Left colon (tissue), 2 donors: ENCODE measurements at regions not wholly inside any gene's neighbourhood (a gene's known extent, or its start where the extent isn't known, plus 50 kb on each side); places are given as distances from the start of the nearest gene placed in this dataset.

Source experiments
- ATAC-seq: fragments of 200-7000 bp; cut with Tn5 transposase; one replicate; pipeline ENCODE4 v1.9.1; 2020; ENCODE audit warnings: mild to moderate bottlenecking, moderate library complexity
- DNase-seq, 2 donors: peaks; one replicate each; pipeline ENCODE4 v3.0.0-alpha.2; 2020
- intact Hi-C, 2 donors: fragments of 100-400 bp; cut with DNase I in 1 of 2; cut with micrococcal nuclease in 1 of 2; formaldehyde crosslinking; loops; one replicate each; pipeline versions ENCODE4 v1.11.2 to v1.14.0; 2022; cut with DNase I, micrococcal nuclease
- donor health status: DM: no; HTN: no; CAD: no.
- donor health status: DM: yes; HTN: yes; CAD: no.

- no peak for DNase-seq
- intact Hi-C loops: no loop called here
- ATAC-seq: no peak
These were observed 123.7 kb downstream of the QPCT start for GRCh38 chr2:37468170-37468569.

- ATAC-seq (no peak), DNase-seq (no peak)
- intact Hi-C loops: no loop called here
These were observed 124.7 kb downstream of the QPCT start for GRCh38 chr2:37469126-37469525.

- intact Hi-C loops: no loop called here
- no peak for DNase-seq
- no peak for ATAC-seq
These were observed 126.7 kb downstream of the QPCT start for GRCh38 chr2:37471104-37471503.

GRCh38 chr2:37471994-37472393, 127.6 kb downstream of the QPCT start:
- no peak for DNase-seq
- ATAC-seq: no peak
- intact Hi-C loops: no loop called here

- DNase-seq (no peak), ATAC-seq (no peak)
- intact Hi-C loops: no loop called here
These were observed 128.5 kb downstream of the QPCT start for GRCh38 chr2:37472959-37473358.

- ATAC-seq (no peak), DNase-seq (no peak)
- intact Hi-C loops: no loop called here
These were observed 132.0 kb downstream of the QPCT start for GRCh38 chr2:37476411-37476810.

GRCh38 chr2:37477921-37478320, 133.5 kb downstream of the QPCT start:
- intact Hi-C loops: no loop called here
- no peak for ATAC-seq

GRCh38 chr2:37481244-37481643, 136.8 kb downstream of the QPCT start:
- DNase-seq: no peak
- intact Hi-C loops: no loop called here
- no peak for ATAC-seq

More at GRCh38 chr2:37477921-37478320, 133.5 kb downstream of the QPCT start:
- DNase-seq: no peak

GRCh38 chr2:37489041-37489456, 144.6 kb downstream of the QPCT start:
- DNase-seq: no peak
- intact Hi-C loops: no loop called here
- ATAC-seq: no peak

- no peak for ATAC-seq
- intact Hi-C loops: no loop called here
- DNase-seq: no peak
These were observed 145.1 kb downstream of the QPCT start for GRCh38 chr2:37489536-37489935.

- intact Hi-C loops: no loop called here
- DNase-seq (no peak), ATAC-seq (no peak)
These were observed 149.0 kb downstream of the QPCT start for GRCh38 chr2:37493425-37493824.

- intact Hi-C loops: no loop called here
- ATAC-seq: no peak
These were observed 154.7 kb downstream of the QPCT start for GRCh38 chr2:37499113-37499512.

GRCh38 chr2:37500031-37500430, 155.6 kb downstream of the QPCT start:
- no peak for DNase-seq
- ATAC-seq: no peak
- intact Hi-C loops: no loop called here

More at GRCh38 chr2:37499113-37499512, 154.7 kb downstream of the QPCT start:
- DNase-seq: no peak

GRCh38 chr2:37501113-37501512, 156.7 kb downstream of the QPCT start:
- ATAC-seq (no peak), DNase-seq (no peak)
- intact Hi-C loops: no loop called here

- intact Hi-C loops: no loop called here
- ATAC-seq: no peak
- no peak for DNase-seq
These were observed 162.1 kb downstream of the QPCT start for GRCh38 chr2:37506407-37507050.

GRCh38 chr2:37507051-37507410, 162.6 kb downstream of the QPCT start:
- no peak for ATAC-seq
- no peak for DNase-seq
- intact Hi-C loops: no loop called here

GRCh38 chr2:37507703-37508102, 163.3 kb downstream of the QPCT start:
- intact Hi-C loops: no loop called here
- no peak for DNase-seq
- ATAC-seq: no peak

GRCh38 chr2:37512971-37513370, 158.5 kb downstream of the CDC42EP3 start:
- ATAC-seq (no peak), DNase-seq (no peak)
- intact Hi-C loops: no loop called here

GRCh38 chr2:37523814-37524362, 147.6 kb downstream of the CDC42EP3 start:
- ATAC-seq (no peak), DNase-seq (peak in 1 of 2 donors; percentile 46)
- intact Hi-C loops: no loop called here

- ATAC-seq (no peak), DNase-seq (no peak)
- intact Hi-C loops: no loop called here
These were observed 145.1 kb downstream of the CDC42EP3 start for GRCh38 chr2:37526323-37526722.

- DNase-seq: no peak
- intact Hi-C loops: no loop called here
- no peak for ATAC-seq
These were observed 144.6 kb downstream of the CDC42EP3 start for GRCh38 chr2:37526856-37527255.
